HG03039 (cell line): ENCODE measurements at regions not wholly inside any gene's neighbourhood (a gene's known extent, or its start where the extent isn't known, plus 50 kb on each side); places are given as distances from the start of the nearest gene placed in this dataset.

ENCODE experiments used
- ATAC-seq: cut with Tn5 transposase; IDR thresholded peaks from one replicate; pipeline ENCODE4 v1.9.1; 2021; ENCODE audit warnings: mild to moderate bottlenecking, moderate library complexity; ENCODE audit not compliant: unreplicated experiment

DNA sequence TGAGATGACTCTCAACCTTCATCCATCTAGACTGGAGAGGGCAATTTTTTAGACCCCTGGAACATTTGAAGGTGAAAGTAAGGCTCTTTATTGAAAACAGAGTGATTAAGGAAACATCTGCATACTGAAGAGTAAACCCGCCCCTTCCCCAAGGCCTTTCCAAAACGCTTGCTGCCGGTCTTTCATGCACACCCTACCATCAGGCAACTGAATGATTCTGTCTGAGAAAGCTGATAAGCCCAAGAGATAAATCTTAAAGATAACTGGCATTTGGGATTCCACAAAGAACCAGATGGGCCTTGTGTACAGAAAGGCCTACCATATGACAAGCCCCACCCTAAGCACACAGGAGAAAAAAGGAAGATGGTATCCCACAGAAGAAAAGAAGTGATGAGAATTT, 54.4 kb upstream of the PIK3R1 start:
- ATAC-seq = no peak

DNA sequence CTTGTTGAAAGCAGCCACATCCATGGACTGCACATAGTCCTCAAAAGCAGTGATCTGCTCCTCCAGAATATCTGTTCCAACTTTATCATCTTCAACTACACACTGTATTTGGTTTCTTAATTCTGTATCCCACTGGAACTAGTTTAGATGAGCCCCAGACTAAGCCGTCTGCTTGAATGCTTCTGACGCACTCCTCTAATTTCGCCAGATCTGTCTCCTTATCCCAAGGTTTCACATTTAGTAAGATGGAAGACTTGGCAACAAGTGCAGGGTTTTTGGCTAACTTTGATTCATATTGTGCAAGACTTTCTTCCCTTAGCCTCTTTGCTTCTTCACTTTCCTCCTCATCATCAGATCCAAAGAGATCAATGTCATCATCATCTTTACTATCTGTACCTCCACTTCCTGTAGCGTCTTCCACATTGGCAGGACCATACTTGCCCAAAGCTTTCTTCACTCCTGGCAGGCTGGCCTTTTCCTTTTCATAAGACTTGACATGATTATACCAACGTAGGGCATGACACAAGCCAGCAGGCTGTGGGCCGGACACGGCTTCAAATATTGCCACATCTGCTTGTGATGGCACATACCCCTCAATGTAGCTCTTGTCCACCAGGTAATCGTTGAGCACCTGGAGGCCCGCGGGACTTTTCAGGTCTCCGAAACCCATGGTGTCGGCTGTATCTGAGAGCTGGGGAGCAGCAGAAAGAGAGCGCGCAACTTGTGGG, 56.2 kb upstream of the PIK3R1 start:
- ATAC-seq = no peak

DNA sequence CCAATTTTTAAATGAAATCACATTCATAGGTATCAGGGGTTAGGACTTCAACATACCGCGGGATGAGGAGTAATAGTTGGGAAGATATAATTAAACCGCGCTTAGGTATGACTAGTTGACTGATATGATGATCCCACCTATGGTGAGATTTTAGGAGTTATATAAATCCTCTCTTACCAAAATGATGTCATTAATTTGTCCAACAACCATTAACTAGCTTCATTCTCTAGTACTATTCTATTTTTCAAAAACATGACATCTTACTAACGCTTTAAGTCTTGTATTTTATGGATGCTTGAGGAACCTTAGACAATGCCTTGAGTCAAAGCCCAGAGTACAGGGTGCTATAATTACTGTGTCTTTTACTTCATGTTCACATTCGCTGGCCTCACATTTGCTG, 59.6 kb upstream of the PIK3R1 start:
- no peak for ATAC-seq

DNA sequence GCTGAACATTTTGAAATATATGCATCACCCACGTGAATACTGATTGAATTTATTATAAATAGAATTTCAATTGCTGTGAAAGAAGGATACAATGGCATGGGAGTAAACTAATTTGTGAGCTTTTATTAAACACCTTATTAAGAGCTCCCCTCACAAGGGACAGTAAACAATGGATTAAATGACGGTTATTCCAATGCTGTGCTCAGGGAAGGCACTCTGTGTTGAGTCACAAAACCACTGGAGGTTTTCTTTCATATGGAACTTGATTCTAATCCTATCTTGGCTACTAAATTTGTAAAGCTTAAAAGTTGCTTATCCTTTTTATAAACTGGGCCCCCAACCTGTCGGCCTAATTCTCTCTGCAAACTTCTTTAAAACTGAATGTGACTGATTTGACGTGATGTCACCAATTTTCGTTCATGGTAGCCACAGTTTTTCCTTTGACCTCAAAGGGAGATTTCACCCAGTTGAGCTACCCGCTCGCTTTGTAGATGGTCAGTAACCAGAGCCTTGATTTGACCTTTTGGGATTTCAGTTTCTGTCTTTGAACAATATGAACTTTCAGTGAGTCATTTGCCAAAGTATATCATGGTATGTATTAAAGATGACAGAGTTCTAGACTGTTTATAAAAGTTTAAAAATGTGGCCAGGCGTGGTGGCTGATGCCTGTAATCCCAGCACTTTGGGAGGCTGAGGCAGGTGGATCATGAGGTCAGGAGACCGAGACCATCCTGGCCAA, 61.3 kb upstream of the PIK3R1 start:
- ATAC-seq = no peak

- no peak for ATAC-seq
These were observed 63.7 kb upstream of the PIK3R1 start for GRCh38 chr5:68151812-68152211.

GRCh38 chr5:68149189-68149588, 66.4 kb upstream of the PIK3R1 start:
- peak; percentile 45 for ATAC-seq

GRCh38 chr5:68148096-68148495, 67.5 kb upstream of the PIK3R1 start:
- ATAC-seq = peak; percentile 56

- ATAC-seq = no peak
These were observed 67.9 kb upstream of the PIK3R1 start for GRCh38 chr5:68147659-68148058.

- ATAC-seq = peak; percentile 64
These were observed 74.1 kb upstream of the PIK3R1 start for GRCh38 chr5:68141494-68141893.

DNA sequence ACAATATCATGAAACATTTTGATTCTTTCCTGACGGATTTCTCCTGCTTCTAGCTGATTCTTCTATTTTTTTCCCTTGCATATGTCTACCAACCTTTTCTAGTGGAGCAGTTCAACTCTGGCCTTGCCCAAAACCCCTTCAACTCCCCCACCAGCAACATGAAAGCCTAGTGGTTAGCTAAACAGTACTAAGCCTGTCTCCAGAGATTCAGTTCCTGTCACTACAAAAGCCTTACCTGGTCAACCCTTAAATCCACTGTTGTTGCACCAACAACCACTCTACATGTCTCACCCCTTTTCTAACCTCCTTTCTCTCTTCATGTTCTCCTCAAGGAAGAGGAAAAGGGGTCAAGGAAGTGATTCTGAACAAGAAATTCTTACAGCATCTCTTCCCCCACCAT, 74.8 kb upstream of the PIK3R1 start:
- ATAC-seq = peak; percentile 40

GRCh38 chr5:68139611-68140441, 75.7 kb upstream of the PIK3R1 start:
- no peak for ATAC-seq

DNA sequence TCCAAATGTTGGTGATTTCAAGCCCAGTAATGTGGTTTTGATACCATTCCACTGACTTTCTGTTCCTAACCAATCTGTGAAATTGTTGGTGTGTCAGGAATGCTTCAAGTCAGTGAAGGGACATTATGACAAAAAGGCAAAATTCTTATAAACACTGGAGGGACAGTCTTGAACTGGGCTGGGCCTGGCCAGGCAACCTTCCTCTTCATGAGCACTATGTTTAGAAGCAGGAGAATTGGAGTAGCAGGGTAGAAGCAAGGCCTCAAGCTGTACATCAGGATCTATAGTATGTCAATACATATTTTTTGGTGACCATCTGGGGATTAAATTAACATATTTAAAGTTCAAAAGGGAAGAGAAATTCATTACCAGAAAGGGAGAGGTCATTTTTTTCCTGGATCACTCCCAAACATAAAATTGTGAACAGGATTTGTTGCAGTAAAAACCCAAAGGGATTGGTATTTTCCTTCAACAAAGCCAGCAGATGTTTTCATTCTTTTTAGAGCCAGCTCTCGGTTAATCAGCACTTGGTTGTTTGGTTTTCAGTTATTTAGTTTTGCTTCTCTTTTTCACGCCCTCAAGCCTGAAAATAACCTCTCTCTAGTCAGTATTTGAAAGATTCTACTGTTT, 77.9 kb upstream of the PIK3R1 start:
- ATAC-seq = no peak

DNA sequence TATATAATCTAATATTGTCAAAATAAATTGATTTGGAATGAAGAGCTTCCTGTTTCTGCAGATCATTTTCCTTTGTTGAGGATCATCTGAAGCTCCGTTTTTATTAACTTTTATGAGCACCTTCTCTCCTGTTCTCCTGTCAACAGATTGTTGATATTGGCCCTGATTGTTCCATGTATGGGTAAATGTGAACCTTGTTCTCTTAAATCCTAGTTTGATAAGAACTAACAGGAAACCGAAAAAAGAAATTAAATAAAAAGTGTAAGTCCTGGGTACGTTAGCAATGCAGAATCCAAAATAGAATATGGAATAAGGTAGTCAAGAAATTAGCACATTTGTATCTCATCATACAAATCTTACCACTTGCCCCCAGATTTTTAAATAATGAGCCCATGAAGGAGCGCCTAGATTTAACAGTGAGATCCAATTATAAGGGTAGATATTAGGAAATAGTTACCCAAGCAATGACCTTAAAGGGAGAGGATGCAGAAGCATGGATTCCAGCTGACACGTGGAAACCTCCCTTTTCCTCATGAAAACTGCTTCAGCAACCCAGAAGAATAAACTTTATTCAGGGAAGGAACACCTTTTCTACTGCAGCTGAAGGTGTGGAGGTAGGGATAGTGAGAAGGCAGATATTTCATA, 80.8 kb upstream of the PIK3R1 start:
- ATAC-seq = no peak

GRCh38 chr5:68134033-68134668, 81.4 kb upstream of the PIK3R1 start:
- no peak for ATAC-seq

GRCh38 chr5:68130253-68130652, 85.3 kb upstream of the PIK3R1 start:
- ATAC-seq = no peak

DNA sequence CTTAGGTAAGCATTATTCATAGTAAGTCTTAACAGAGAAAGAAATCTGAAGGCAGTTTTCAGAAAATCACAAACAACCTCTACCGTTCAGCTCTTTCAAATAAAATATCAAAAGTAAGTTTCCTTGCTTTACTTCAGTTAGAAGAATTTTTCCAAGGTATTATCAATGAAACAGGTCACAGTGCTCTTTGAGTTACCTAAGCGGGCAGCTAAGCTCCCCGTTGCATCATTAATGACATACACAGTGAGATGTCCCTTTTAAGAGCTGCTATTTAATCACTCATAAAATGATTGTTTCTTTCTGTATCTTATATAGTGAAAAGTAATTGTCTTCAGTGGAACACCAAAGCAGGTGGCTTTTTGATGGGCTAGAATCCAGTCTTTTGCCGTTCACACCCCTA, 86.2 kb upstream of the PIK3R1 start:
- no peak for ATAC-seq

GRCh38 chr5:68126886-68127285, 88.7 kb upstream of the PIK3R1 start:
- no peak for ATAC-seq

GRCh38 chr5:68122439-68123328, 92.9 kb upstream of the PIK3R1 start:
- no peak for ATAC-seq

GRCh38 chr5:68116868-68117411, 98.6 kb upstream of the PIK3R1 start:
- ATAC-seq = no peak
